GM23338 (cell line): ENCODE measurements at regions not wholly inside any gene's neighbourhood (a gene's known extent, or its start where the extent isn't known, plus 50 kb on each side); places are given as distances from the start of the nearest gene placed in this dataset.

Source experiments
- ATAC-seq: fragments of 200-7000 bp; cut with Tn5 transposase; 3 replicates; pipeline ENCODE4 v1.9.1; 2020
- DNase-seq: peaks from one replicate; pipeline ENCODE4 v3.0.0-alpha.2; 2015; ENCODE audit warnings: low spot score
- H2AFZ ChIP-seq: fragments of 200-600 bp; sonication (generic); 2 replicates; pipeline ENCODE4 v1.8.0; 2016; ENCODE audit warnings: antibody characterized with exemption, mild to moderate bottlenecking, moderate library complexity
- H3F3A ChIP-seq: fragments of 200-600 bp; sonication (generic); replicated peaks from 2 replicates; pipeline ENCODE4 v1.8.0; 2017; ENCODE audit warnings: antibody characterized with exemption, mixed run types, low read depth
- H3K27ac ChIP-seq: fragments of 200-600 bp; sonication (generic); 2 replicates; pipeline ENCODE4 v1.6.1; 2016; ENCODE audit warnings: low read depth
- H3K27me3 ChIP-seq: fragments of 200-600 bp; sonication (generic); 2 replicates; pipeline ENCODE4 v1.8.0; 2016; ENCODE audit warnings: mild to moderate bottlenecking, mixed run types, moderate library complexity; ENCODE audit not compliant: insufficient read depth
- H3K36me3 ChIP-seq: fragments of 200-600 bp; sonication (generic); 2 replicates; pipeline ENCODE4 v1.8.0; 2016; ENCODE audit warnings: mild to moderate bottlenecking; ENCODE audit not compliant: insufficient read depth
- H3K4me1 ChIP-seq: fragments of 200-600 bp; sonication (generic); 2 replicates; pipeline ENCODE4 v1.8.0; 2016; ENCODE audit warnings: mild to moderate bottlenecking, moderate library complexity; ENCODE audit not compliant: insufficient read depth
- H3K4me2 ChIP-seq: fragments of 200-600 bp; sonication (generic); 2 replicates; pipeline ENCODE4 v1.7.1; 2017; ENCODE audit warnings: mixed run types
- H3K4me3 ChIP-seq: fragments of 200-600 bp; sonication (generic); 2 replicates; pipeline ENCODE4 v1.6.1; 2016; ENCODE audit warnings: mixed run types
- H3K79me2 ChIP-seq: fragments of 200-600 bp; sonication (generic); replicated peaks from 2 replicates; pipeline ENCODE4 v1.8.0; 2017; ENCODE audit warnings: mild to moderate bottlenecking; ENCODE audit not compliant: insufficient read depth
- H3K9me2 ChIP-seq: fragments of 200-600 bp; sonication (generic); 2 replicates; pipeline ENCODE4 v1.8.0; 2017; ENCODE audit not compliant: insufficient read depth
- H4K20me1 ChIP-seq: fragments of 200-600 bp; sonication (generic); replicated peaks from 2 replicates; pipeline ENCODE4 v1.8.0; 2017; ENCODE audit warnings: mild to moderate bottlenecking; ENCODE audit not compliant: insufficient read depth
- H3K27ac Mint-ChIP-seq: 2 replicates; pipeline ENCODE4 v1.8.0; 2020; ENCODE audit warnings: inconsistent platforms, mild to moderate bottlenecking, moderate library complexity, mixed read lengths
- H3K27me3 Mint-ChIP-seq: 3 replicates; pipeline ENCODE4 v1.8.0; 2022; ENCODE audit warnings: low read depth, mild to moderate bottlenecking, moderate library complexity, mixed read lengths, inconsistent platforms; ENCODE audit not compliant: insufficient read depth, poor library complexity
- H3K36me3 Mint-ChIP-seq: 3 replicates; pipeline ENCODE4 v1.8.0; 2021; ENCODE audit warnings: low read depth, mild to moderate bottlenecking, inconsistent platforms, moderate library complexity, mixed read lengths
- H3K4me1 Mint-ChIP-seq: 3 replicates; pipeline ENCODE4 v1.8.0; 2020; ENCODE audit warnings: mild to moderate bottlenecking, inconsistent platforms, mixed read lengths
- H3K4me3 Mint-ChIP-seq: 3 replicates; pipeline ENCODE4 v1.8.0; 2021; ENCODE audit warnings: moderate library complexity, mild to moderate bottlenecking, inconsistent platforms, mixed read lengths
- H3K9me3 Mint-ChIP-seq: 3 replicates; pipeline ENCODE4 v1.8.0; 2020; ENCODE audit warnings: moderate library complexity, mild to moderate bottlenecking, inconsistent platforms, mixed read lengths
- EZH2phosphoT487 ChIP-seq: fragments of 200-600 bp; sonication (generic); IDR thresholded peaks from one replicate; pipeline ENCODE4 v1.8.1; 2018; ENCODE audit warnings: antibody characterized with exemption; ENCODE audit not compliant: unreplicated experiment
- JUNB ChIP-seq: IDR thresholded peaks from one replicate; pipeline ENCODE4 v1.6.1; 2016; ENCODE audit warnings: antibody characterized with exemption; ENCODE audit not compliant: unreplicated experiment
- STAT1 ChIP-seq: IDR thresholded peaks from one replicate; pipeline ENCODE4 v1.6.1; 2016; ENCODE audit warnings: antibody characterized with exemption; ENCODE audit not compliant: unreplicated experiment
- TF ChIP-seq, protein P1 (sequence below): IDR thresholded peaks from one replicate; pipeline ENCODE4 v1.6.1; 2018; ENCODE audit warnings: antibody characterized with exemption; ENCODE audit not compliant: unreplicated experiment
- TF ChIP-seq, protein P2 (sequence below): fragments of 250-450 bp; sonication (Bioruptor Pico); IDR thresholded peaks from 2 replicates; pipeline ENCODE4 v1.5.0; 2020; ENCODE audit warnings: mild to moderate bottlenecking, moderate library complexity

DNA sequence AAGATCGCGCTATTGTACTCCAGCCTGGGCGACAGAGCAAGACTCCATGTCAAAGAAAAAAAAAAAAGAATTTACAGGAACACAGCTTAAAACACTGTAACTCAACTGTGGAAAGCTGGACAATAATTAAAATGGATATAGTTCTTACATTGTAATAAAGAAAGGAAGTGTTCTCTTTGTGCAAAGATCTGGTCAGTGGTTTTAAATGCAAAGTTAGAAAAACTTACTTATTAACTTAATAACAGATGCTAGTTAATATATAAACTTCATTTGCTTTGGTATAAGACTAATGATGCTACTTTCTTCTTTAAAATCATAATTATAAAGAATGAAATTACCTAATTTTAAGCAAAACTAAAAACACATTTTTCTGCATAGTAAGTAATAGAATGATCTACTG, 2024.1 kb upstream of the TENM3 start (continued):
- TF ChIP-seq, protein P1, sequence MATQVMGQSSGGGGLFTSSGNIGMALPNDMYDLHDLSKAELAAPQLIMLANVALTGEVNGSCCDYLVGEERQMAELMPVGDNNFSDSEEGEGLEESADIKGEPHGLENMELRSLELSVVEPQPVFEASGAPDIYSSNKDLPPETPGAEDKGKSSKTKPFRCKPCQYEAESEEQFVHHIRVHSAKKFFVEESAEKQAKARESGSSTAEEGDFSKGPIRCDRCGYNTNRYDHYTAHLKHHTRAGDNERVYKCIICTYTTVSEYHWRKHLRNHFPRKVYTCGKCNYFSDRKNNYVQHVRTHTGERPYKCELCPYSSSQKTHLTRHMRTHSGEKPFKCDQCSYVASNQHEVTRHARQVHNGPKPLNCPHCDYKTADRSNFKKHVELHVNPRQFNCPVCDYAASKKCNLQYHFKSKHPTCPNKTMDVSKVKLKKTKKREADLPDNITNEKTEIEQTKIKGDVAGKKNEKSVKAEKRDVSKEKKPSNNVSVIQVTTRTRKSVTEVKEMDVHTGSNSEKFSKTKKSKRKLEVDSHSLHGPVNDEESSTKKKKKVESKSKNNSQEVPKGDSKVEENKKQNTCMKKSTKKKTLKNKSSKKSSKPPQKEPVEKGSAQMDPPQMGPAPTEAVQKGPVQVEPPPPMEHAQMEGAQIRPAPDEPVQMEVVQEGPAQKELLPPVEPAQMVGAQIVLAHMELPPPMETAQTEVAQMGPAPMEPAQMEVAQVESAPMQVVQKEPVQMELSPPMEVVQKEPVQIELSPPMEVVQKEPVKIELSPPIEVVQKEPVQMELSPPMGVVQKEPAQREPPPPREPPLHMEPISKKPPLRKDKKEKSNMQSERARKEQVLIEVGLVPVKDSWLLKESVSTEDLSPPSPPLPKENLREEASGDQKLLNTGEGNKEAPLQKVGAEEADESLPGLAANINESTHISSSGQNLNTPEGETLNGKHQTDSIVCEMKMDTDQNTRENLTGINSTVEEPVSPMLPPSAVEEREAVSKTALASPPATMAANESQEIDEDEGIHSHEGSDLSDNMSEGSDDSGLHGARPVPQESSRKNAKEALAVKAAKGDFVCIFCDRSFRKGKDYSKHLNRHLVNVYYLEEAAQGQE: no peak
- TF ChIP-seq STAT1 (no peak), JUNB (no peak)

DNA sequence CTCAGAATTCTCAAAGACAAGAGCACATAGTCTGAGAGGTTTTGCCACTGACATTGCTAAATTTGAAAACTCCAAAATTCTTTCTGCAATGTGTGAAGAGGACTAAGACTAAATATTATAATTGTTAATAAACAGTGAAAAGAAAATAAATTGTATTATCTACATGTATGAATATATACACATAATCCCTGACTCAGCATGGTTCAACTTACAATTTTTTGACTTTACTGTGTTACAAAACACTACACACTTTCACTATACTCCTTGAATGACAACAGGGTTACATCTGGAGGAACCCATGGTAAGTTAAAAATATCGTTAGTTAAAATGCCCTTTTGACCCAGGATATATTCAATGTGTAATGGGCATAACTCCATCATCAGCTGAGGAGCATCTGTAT, 2017.2 kb upstream of the TENM3 start:
- Histone ChIP-seq H3K79me2 (no peaks in the 10 kb centered on the region), H3F3A (no peaks in the 10 kb centered on the region), H4K20me1 (no peaks in the 10 kb centered on the region), H3K36me3 (no peaks in the 10 kb centered on the region), H3K9me2 (no peaks in the 10 kb centered on the region), H3K4me2 (no peak overlapping the region), H3K27me3 (no peaks in the 10 kb centered on the region), H3K4me3 (no peak overlapping the region), H3K4me1 (no peaks in the 10 kb centered on the region), H3K27ac (no peak overlapping the region), H2AFZ (no peak overlapping the region)
- TF ChIP-seq EZH2phosphoT487: no peak
- no peak for ATAC-seq
- Mint-ChIP-seq H3K27me3 (peaks cover 4% of the 10 kb centered on the region), H3K36me3 (0 out of 3 replicates have a peak, but pooled peaks cover 2% of the 10 kb centered on the region), H3K4me1 (no peaks in the 10 kb centered on the region), H3K27ac (no peak overlapping the region), H3K9me3 (0 out of 3 replicates have a peak, but pooled peaks cover 2% of the 10 kb centered on the region), H3K4me3 (no peak overlapping the region)
- no peak for DNase-seq

DNA sequence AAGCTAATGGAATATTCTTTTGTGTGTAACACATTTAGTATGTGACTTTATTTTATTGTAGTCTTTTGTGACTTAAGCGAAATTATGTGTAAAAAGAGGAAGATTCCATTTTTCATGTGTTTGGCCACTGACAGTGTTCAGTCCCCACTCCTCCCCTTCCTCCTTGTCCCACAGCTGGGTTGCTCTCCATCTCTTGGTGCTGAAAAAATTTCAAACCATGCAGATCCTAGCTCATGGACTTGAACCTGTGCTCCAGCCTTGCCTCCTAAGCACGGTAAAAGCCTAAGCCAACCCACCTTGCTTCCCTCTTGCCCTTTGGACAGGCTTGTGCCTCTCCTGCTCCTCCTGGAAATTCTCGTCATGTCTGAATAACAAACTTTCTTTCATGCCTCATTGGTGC, 2008.5 kb upstream of the TENM3 start:
- no peak overlapping the region for H3K27ac Mint-ChIP-seq
- no peaks in the 10 kb centered on the region for H3K27me3 Mint-ChIP-seq
- peaks cover 6% of the 10 kb centered on the region; the same call in 1 of the 3 replicates for H3K4me1 Mint-ChIP-seq
- Histone ChIP-seq H2AFZ (no peak overlapping the region), H3K4me1 (0 out of 2 replicates have a peak, but pooled peaks cover 6% of the 10 kb centered on the region), H3K36me3 (no peaks in the 10 kb centered on the region), H3K27me3 (no peaks in the 10 kb centered on the region), H3F3A (no peaks in the 10 kb centered on the region), H3K4me2 (no peak overlapping the region), H3K79me2 (no peaks in the 10 kb centered on the region), H3K27ac (no peak overlapping the region), H4K20me1 (no peaks in the 10 kb centered on the region), H3K9me2 (no peaks in the 10 kb centered on the region), H3K4me3 (no peak overlapping the region)
- no peaks in the 10 kb centered on the region for H3K36me3 Mint-ChIP-seq
- peak; percentile 26 for DNase-seq
- no peak overlapping the region for H3K4me3 Mint-ChIP-seq
- no peaks in the 10 kb centered on the region for H3K9me3 Mint-ChIP-seq
- ATAC-seq: peak; percentile 50; the same call in 2 of the 3 replicates
- TF ChIP-seq, protein P1: peak; percentile 68
- TF ChIP-seq, protein P2, sequence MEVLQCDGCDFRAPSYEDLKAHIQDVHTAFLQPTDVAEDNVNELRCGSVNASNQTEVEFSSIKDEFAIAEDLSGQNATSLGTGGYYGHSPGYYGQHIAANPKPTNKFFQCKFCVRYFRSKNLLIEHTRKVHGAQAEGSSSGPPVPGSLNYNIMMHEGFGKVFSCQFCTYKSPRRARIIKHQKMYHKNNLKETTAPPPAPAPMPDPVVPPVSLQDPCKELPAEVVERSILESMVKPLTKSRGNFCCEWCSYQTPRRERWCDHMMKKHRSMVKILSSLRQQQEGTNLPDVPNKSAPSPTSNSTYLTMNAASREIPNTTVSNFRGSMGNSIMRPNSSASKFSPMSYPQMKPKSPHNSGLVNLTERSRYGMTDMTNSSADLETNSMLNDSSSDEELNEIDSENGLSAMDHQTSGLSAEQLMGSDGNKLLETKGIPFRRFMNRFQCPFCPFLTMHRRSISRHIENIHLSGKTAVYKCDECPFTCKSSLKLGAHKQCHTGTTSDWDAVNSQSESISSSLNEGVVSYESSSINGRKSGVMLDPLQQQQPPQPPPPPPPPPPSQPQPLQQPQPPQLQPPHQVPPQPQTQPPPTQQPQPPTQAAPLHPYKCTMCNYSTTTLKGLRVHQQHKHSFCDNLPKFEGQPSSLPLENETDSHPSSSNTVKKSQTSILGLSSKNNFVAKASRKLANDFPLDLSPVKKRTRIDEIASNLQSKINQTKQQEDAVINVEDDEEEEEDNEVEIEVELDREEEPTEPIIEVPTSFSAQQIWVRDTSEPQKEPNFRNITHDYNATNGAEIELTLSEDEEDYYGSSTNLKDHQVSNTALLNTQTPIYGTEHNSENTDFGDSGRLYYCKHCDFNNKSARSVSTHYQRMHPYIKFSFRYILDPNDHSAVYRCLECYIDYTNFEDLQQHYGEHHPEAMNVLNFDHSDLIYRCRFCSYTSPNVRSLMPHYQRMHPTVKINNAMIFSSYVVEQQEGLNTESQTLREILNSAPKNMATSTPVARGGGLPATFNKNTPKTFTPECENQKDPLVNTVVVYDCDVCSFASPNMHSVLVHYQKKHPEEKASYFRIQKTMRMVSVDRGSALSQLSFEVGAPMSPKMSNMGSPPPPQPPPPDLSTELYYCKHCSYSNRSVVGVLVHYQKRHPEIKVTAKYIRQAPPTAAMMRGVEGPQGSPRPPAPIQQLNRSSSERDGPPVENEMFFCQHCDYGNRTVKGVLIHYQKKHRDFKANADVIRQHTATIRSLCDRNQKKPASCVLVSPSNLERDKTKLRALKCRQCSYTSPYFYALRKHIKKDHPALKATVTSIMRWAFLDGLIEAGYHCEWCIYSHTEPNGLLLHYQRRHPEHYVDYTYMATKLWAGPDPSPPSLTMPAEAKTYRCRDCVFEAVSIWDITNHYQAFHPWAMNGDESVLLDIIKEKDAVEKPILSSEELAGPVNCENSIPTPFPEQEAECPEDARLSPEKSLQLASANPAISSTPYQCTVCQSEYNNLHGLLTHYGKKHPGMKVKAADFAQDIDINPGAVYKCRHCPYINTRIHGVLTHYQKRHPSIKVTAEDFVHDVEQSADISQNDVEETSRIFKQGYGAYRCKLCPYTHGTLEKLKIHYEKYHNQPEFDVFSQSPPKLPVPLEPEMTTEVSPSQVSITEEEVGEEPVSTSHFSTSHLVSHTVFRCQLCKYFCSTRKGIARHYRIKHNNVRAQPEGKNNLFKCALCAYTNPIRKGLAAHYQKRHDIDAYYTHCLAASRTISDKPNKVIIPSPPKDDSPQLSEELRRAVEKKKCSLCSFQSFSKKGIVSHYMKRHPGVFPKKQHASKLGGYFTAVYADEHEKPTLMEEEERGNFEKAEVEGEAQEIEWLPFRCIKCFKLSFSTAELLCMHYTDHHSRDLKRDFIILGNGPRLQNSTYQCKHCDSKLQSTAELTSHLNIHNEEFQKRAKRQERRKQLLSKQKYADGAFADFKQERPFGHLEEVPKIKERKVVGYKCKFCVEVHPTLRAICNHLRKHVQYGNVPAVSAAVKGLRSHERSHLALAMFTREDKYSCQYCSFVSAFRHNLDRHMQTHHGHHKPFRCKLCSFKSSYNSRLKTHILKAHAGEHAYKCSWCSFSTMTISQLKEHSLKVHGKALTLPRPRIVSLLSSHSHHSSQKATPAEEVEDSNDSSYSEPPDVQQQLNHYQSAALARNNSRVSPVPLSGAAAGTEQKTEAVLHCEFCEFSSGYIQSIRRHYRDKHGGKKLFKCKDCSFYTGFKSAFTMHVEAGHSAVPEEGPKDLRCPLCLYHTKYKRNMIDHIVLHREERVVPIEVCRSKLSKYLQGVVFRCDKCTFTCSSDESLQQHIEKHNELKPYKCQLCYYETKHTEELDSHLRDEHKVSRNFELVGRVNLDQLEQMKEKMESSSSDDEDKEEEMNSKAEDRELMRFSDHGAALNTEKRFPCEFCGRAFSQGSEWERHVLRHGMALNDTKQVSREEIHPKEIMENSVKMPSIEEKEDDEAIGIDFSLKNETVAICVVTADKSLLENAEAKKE (CRISPR knock-in tag): no peak
- no peak for TF ChIP-seq STAT1
